ENCODE measurements at regions not wholly inside any gene's neighbourhood (a gene's known extent, or its start where the extent isn't known, plus 50 kb on each side); places are given as distances from the start of the nearest gene placed in this dataset.

GRCh38 chr3:43194490-43195114 is 88.7 kb upstream of the POMGNT2 start:
- peaks cover 7% of the 10 kb centered on the region for H3K4me1 Mint-ChIP-seq (ENCODE audit: unreplicated experiment)
- no peak overlapping the region for H3K27ac Mint-ChIP-seq
- H3K9me3 Mint-ChIP-seq, result peaks cover 8% of the 10 kb centered on the region
- TF ChIP-seq, protein P1, sequence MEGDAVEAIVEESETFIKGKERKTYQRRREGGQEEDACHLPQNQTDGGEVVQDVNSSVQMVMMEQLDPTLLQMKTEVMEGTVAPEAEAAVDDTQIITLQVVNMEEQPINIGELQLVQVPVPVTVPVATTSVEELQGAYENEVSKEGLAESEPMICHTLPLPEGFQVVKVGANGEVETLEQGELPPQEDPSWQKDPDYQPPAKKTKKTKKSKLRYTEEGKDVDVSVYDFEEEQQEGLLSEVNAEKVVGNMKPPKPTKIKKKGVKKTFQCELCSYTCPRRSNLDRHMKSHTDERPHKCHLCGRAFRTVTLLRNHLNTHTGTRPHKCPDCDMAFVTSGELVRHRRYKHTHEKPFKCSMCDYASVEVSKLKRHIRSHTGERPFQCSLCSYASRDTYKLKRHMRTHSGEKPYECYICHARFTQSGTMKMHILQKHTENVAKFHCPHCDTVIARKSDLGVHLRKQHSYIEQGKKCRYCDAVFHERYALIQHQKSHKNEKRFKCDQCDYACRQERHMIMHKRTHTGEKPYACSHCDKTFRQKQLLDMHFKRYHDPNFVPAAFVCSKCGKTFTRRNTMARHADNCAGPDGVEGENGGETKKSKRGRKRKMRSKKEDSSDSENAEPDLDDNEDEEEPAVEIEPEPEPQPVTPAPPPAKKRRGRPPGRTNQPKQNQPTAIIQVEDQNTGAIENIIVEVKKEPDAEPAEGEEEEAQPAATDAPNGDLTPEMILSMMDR (conservative IDR thresholded peaks at IDR 0.05), result no peak
- no peaks in the 10 kb centered on the region for H3K36me3 Mint-ChIP-seq
- no peak for DNase-seq (ENCODE audit: extremely low spot score, unreplicated experiment)
- no peak overlapping the region for H3K4me3 Mint-ChIP-seq
- peaks cover 26% of the 10 kb centered on the region for H3K27me3 Mint-ChIP-seq

DNA sequence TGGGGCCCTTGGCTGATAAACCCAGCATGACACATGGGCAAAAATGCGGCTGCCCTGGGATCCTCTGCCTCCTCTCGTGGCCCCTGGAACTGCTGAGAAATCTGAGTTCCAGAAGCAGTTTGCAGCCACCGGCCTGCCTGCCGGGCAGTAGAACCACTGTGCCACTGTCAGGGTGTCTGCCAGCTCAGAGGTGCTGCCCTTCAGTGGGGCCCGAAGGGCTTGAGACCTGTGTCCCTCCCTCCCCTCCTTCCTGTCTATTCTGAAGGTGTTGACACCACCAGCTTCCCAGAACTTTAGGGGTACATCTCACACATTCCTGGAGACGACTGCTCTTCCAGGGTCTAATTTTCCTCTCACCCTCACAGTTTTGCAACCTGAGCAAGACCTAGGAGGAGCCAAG is 88.2 kb upstream of the POMGNT2 start:
- DNase-seq (ENCODE audit: extremely low spot score, unreplicated experiment), result no peak
- Mint-ChIP-seq H3K36me3 (no peaks in the 10 kb centered on the region), H3K27ac (no peak overlapping the region), H3K9me3 (peaks cover 5% of the 10 kb centered on the region), H3K4me1 (ENCODE audit: unreplicated experiment) (peaks cover 7% of the 10 kb centered on the region), H3K4me3 (no peak overlapping the region), H3K27me3 (peaks cover 26% of the 10 kb centered on the region)
- TF ChIP-seq, protein P1 (conservative IDR thresholded peaks at IDR 0.05), result no peak

DNA sequence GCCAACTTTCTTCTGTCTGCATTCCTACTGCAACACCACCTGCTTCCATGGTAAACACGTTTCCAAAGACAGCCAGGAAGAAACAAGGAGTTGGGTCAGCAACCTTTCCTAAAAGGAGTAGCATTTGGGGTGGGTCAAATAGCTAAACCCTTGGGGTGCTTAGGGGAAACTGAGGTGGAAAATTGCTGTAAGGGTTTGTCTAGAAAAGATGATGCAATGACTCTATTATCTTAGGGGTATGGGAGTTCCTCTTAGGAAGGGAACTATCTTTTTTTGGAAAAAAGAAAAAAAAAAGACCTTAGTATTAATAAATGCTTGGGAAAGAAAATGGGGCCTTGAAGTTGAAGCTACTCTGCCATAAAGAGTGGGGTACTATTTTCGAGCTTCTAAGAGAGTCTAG is 86.1 kb upstream of the POMGNT2 start:
- Mint-ChIP-seq H3K27me3 (peaks cover 16% of the 10 kb centered on the region), H3K4me3 (no peak overlapping the region), H3K4me1 (ENCODE audit: unreplicated experiment) (peaks cover 7% of the 10 kb centered on the region), H3K36me3 (no peaks in the 10 kb centered on the region), H3K9me3 (no peaks in the 10 kb centered on the region), H3K27ac (no peak overlapping the region)
- TF ChIP-seq, protein P1 (conservative IDR thresholded peaks at IDR 0.05), result no peak
- no peak for DNase-seq (ENCODE audit: extremely low spot score, unreplicated experiment)

- no peak overlapping the region for H3K27ac Mint-ChIP-seq
- H3K4me3 Mint-ChIP-seq, result no peak overlapping the region
- H3K36me3 Mint-ChIP-seq, result no peaks in the 10 kb centered on the region
- no peak for DNase-seq (ENCODE audit: extremely low spot score, unreplicated experiment)
- no peaks in the 10 kb centered on the region for H3K4me1 Mint-ChIP-seq (ENCODE audit: unreplicated experiment)
- TF ChIP-seq, protein P1 (conservative IDR thresholded peaks at IDR 0.05), result no peak
- H3K9me3 Mint-ChIP-seq, result no peaks in the 10 kb centered on the region
- H3K27me3 Mint-ChIP-seq, result peaks cover 11% of the 10 kb centered on the region
Measured at GRCh38 chr3:43191116-43191515, 85.2 kb upstream of the POMGNT2 start.

DNA sequence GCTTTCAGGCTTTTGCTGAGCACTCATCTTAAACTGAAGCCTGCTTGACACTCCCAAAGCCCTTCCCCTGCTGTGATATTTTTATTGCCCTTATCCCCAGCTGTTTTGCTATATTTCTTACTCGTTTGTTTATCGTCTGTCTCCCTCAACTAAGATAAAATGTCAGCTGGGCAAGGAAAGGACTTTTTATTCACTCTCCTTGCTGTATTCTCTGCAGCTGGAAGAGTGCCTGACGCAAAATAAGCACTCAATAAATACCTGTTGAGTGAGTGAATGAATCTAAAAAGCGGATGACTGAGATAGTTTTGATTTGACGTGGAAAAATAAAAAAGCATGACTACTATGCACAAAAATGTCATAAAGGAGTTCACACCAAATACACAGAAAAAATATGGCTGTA is 84.8 kb upstream of the POMGNT2 start:
- no peak for DNase-seq (ENCODE audit: extremely low spot score, unreplicated experiment)
- Mint-ChIP-seq H3K9me3 (no peaks in the 10 kb centered on the region), H3K36me3 (no peaks in the 10 kb centered on the region), H3K27ac (no peak overlapping the region), H3K4me1 (ENCODE audit: unreplicated experiment) (no peaks in the 10 kb centered on the region), H3K27me3 (peaks cover 7% of the 10 kb centered on the region), H3K4me3 (no peak overlapping the region)
- TF ChIP-seq, protein P1 (conservative IDR thresholded peaks at IDR 0.05), result no peak

All from type B pancreatic cell (in vitro differentiated cells).